A549 (cell line): ENCODE measurements at regions not wholly inside any gene's neighbourhood (a gene's known extent, or its start where the extent isn't known, plus 50 kb on each side); places are given as distances from the start of the nearest gene placed in this dataset.

Experiments
- ATAC-seq, 2 experiments: fragments of 200-7000 bp in 1 of 2; fragments of >200 bp in 1 of 2; cut with Nextera tagmentation in 1 of 2; cut with Tn5 transposase in 1 of 2; 3 replicates each; pipeline versions ENCODE4 v1.8.0 to v1.9.1; 2018 to 2020; ENCODE audit warnings: mild to moderate bottlenecking in 1 of 2, moderate library complexity in 1 of 2
- CTCF ChIA-PET: fragments of 300-600 bp; sonication (Branson Sonifier 250); formaldehyde crosslinking; extraction: SDS; loops from one replicate; lab custom pipeline; 2021; ENCODE audit warnings: antibody characterized with exemption, inconsistent platforms; lab: Yijun Ruan, JAX
- POLR2A ChIA-PET: fragments of 350-600 bp; formaldehyde crosslinking; extraction: SDS; loops from one replicate; lab custom pipeline; 2021; ENCODE audit warnings: antibody characterized with exemption, inconsistent platforms; lab: Yijun Ruan, JAX
- DNase-seq, 2 experiments: peaks; one replicate each; pipeline versions ENCODE4 v3.0.0 to v3.0.0-alpha.2; 2011 to 2016; ENCODE audit warnings: low read depth in 1 of 2, low spot score in 1 of 2
- FAIRE-seq: peaks from 2 replicates; lab custom pipeline; 2011; peaks lifted over from hg19 to GRCh38; lab: Jason Lieb, UNC
- H3K27ac ChIP-seq, 2 experiments: fragments of >200 bp; sonication (Bioruptor Twin); formaldehyde crosslinking; 3 replicates each; pipeline ENCODE4 v1.5.1; 2016 to 2017
- H3K4me1 ChIP-seq: fragments of >200 bp; sonication (Bioruptor Twin); formaldehyde crosslinking; 3 replicates; pipeline ENCODE4 v1.6.1; 2016
- H3K4me2 ChIP-seq: fragments of >200 bp; sonication (Bioruptor Twin); formaldehyde crosslinking; 3 replicates; pipeline ENCODE4 v1.6.1; 2016
- H3K4me3 ChIP-seq: fragments of >200 bp; sonication (Bioruptor Twin); formaldehyde crosslinking; 3 replicates; pipeline ENCODE4 v1.5.1; 2016
- H3K9me3 ChIP-seq: fragments of >200 bp; sonication (Bioruptor Twin); formaldehyde crosslinking; 3 replicates; pipeline ENCODE4 v1.6.1; 2016
- ATOH8 ChIP-seq: fragments of 250-450 bp; sonication (Bioruptor Pico); IDR thresholded peaks from 2 replicates; pipeline ENCODE4 v1.5.0; 2020; ENCODE audit warnings: low read depth, mild to moderate bottlenecking, moderate library complexity
- CBX2 ChIP-seq: fragments of 200-600 bp; sonication (generic); IDR thresholded peaks from 2 replicates; pipeline ENCODE4 v1.6.1; 2016; ENCODE audit warnings: low read depth, mild to moderate bottlenecking, borderline replicate concordance
- CHD2 ChIP-seq: fragments of 150-350 bp; IDR thresholded peaks from 2 replicates; pipeline ENCODE4 v1.6.1; 2014; ENCODE audit warnings: low read length; ENCODE audit not compliant: partially characterized antibody
- E2F6 ChIP-seq: IDR thresholded peaks from 2 replicates; pipeline ENCODE4 v1.6.1; 2012; ENCODE audit warnings: low read depth, borderline replicate concordance
- EHF ChIP-seq: fragments of 250-450 bp; sonication (Bioruptor Pico); IDR thresholded peaks from 2 replicates; pipeline ENCODE4 v1.5.0; 2020; ENCODE audit warnings: mild to moderate bottlenecking
- FOSB ChIP-seq: fragments of 250-450 bp; sonication (Bioruptor Pico); IDR thresholded peaks from 2 replicates; pipeline ENCODE4 v1.5.0; 2020; ENCODE audit warnings: mild to moderate bottlenecking, moderate library complexity
- FOSL2 ChIP-seq, 2 experiments: fragments of 450-650 bp in 1 of 2; fragments of >200 bp in 1 of 2; sonication (Bioruptor Twin) in 1 of 2; formaldehyde crosslinking; IDR thresholded peaks; 2 replicates each; pipeline versions ENCODE4 v1.5.0 to v1.6.1; 2016 to 2020; ENCODE audit warnings: mild to moderate bottlenecking in 1 of 2, moderate library complexity in 1 of 2
- HDAC2 ChIP-seq: fragments of 200-600 bp; sonication (generic); IDR thresholded peaks from 2 replicates; pipeline ENCODE4 v1.6.1; 2016
- HEYL ChIP-seq: fragments of 250-450 bp; sonication (Bioruptor Pico); IDR thresholded peaks from 2 replicates; pipeline ENCODE4 v1.8.0; 2021; ENCODE audit warnings: mild to moderate bottlenecking, moderate library complexity
- HMGXB4 ChIP-seq: fragments of 250-450 bp; sonication (Bioruptor Pico); IDR thresholded peaks from 2 replicates; pipeline ENCODE4 v1.5.0; 2021; ENCODE audit warnings: mild to moderate bottlenecking, moderate library complexity, borderline replicate concordance
- HOXA7 ChIP-seq: fragments of 250-450 bp; sonication (Bioruptor Pico); IDR thresholded peaks from 2 replicates; pipeline ENCODE4 v1.5.0; 2020; ENCODE audit warnings: mild to moderate bottlenecking, moderate library complexity
- KDM1A ChIP-seq: fragments of 200-600 bp; sonication (generic); IDR thresholded peaks from 2 replicates; pipeline ENCODE4 v1.6.1; 2016; ENCODE audit warnings: low read depth, mild to moderate bottlenecking
- MAZ ChIP-seq: fragments of 150-350 bp; IDR thresholded peaks from 2 replicates; pipeline ENCODE4 v1.6.1; 2014; ENCODE audit warnings: antibody characterized with exemption, low read depth, low read length, borderline replicate concordance
- MYC ChIP-seq: IDR thresholded peaks from 2 replicates; pipeline ENCODE4 v1.6.1; 2012; ENCODE audit warnings: mild to moderate bottlenecking, inconsistent platforms, low read length, improper control_type of control experiment, borderline replicate concordance
- NFE2L2 ChIP-seq: fragments of 150-350 bp; conservative IDR thresholded peaks from 2 replicates; pipeline ENCODE4 v1.6.1; 2014; ENCODE audit warnings: low read length
- POLR2A ChIP-seq: IDR thresholded peaks from 2 replicates; pipeline ENCODE4 v1.6.1; 2012; ENCODE audit warnings: mild to moderate bottlenecking, low read length
- RAD21 ChIP-seq, 2 experiments: fragments of >200 bp in 1 of 2; sonication (Bioruptor Twin) in 1 of 2; formaldehyde crosslinking in 1 of 2; IDR thresholded peaks in 1 of 2; conservative IDR thresholded peaks in 1 of 2; 2 replicates in 1 of 2; 3 replicates in 1 of 2; pipeline ENCODE4 v1.6.1; 2012 to 2018; ENCODE audit warnings: inconsistent platforms in 1 of 2
- RARB ChIP-seq: fragments of 250-450 bp; sonication (Bioruptor Pico); IDR thresholded peaks from 2 replicates; pipeline ENCODE4 v1.8.0; 2021; ENCODE audit warnings: mild to moderate bottlenecking, moderate library complexity
- RCOR1 ChIP-seq: fragments of 150-350 bp; IDR thresholded peaks from 2 replicates; pipeline ENCODE4 v1.6.1; 2014; ENCODE audit warnings: antibody characterized with exemption, low read length, low read depth
- RFX5 ChIP-seq: fragments of 450-650 bp; IDR thresholded peaks from 2 replicates; pipeline ENCODE4 v1.7.1; 2014; ENCODE audit warnings: antibody characterized with exemption, mild to moderate bottlenecking, moderate library complexity
- SREBF2 ChIP-seq: fragments of 450-650 bp; IDR thresholded peaks from 2 replicates; pipeline ENCODE4 v1.6.1; 2014; ENCODE audit warnings: mild to moderate bottlenecking, moderate library complexity
- ZNF302 ChIP-seq: fragments of 250-450 bp; sonication (Bioruptor Pico); IDR thresholded peaks from 2 replicates; pipeline ENCODE4 v1.9.0; 2021; ENCODE audit warnings: inconsistent platforms, mild to moderate bottlenecking, moderate library complexity
- ZSCAN20 ChIP-seq: fragments of 250-450 bp; sonication (Bioruptor Pico); IDR thresholded peaks from 2 replicates; pipeline ENCODE4 v1.8.0; 2022; ENCODE audit warnings: mild to moderate bottlenecking, moderate library complexity
- WGBS: methylation state at CpG from one replicate; pipeline ENCODE4 v1.1.6; 2017; ENCODE audit errors: missing lambda C conversion rate; 5-methylcytosine and 5-hydroxymethylcytosine counted together
- TF ChIP-seq, protein P1 (sequence below): fragments of 150-350 bp; IDR thresholded peaks from 2 replicates; pipeline ENCODE4 v1.6.1; 2014; ENCODE audit warnings: low read depth, mild to moderate bottlenecking, low read length

- H3K9me3 ChIP-seq = no peaks in the 10 kb centered on the region
- no peak for DNase-seq
- no peak overlapping the region for H3K27ac ChIP-seq
- TF ChIP-seq SREBF2 (no peak), ZNF302 (CRISPR knock-in tag) (no peak), FOSL2 (IDR thresholded peaks at IDR 0.05) (no peak), FOSL2 (CRISPR knock-in tag; IDR thresholded peaks at IDR 0.05) (no peak), E2F6 (no peak), MAZ (no peak), POLR2A (no peak), RFX5 (no peak)
- TF ChIP-seq, protein P1, sequence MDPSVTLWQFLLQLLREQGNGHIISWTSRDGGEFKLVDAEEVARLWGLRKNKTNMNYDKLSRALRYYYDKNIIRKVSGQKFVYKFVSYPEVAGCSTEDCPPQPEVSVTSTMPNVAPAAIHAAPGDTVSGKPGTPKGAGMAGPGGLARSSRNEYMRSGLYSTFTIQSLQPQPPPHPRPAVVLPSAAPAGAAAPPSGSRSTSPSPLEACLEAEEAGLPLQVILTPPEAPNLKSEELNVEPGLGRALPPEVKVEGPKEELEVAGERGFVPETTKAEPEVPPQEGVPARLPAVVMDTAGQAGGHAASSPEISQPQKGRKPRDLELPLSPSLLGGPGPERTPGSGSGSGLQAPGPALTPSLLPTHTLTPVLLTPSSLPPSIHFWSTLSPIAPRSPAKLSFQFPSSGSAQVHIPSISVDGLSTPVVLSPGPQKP = no peak
- no peak for FAIRE-seq
- no peak overlapping the region for H3K4me3 ChIP-seq
- no peak overlapping the region for H3K4me2 ChIP-seq
- H3K4me1 ChIP-seq = no peaks in the 10 kb centered on the region
- ChIA-PET POLR2A (no interaction called here), CTCF (no interaction called here)
- ATAC-seq = no peak
These were observed 296.2 kb upstream of the RGS6 start for GRCh38 chr14:71636076-71636475.

- TF ChIP-seq NFE2L2 (no peak), E2F6 (no peak), RCOR1 (no peak), HEYL (no peak)
- Histone ChIP-seq H3K4me3 (no peak overlapping the region), H3K9me3 (no peaks in the 10 kb centered on the region), H3K4me1 (no peaks in the 10 kb centered on the region), H3K4me2 (no peak overlapping the region), H3K27ac (no peak overlapping the region)
- no peak for FAIRE-seq
- no peak for DNase-seq
- 74% methylated on average over 14 of the region's 14 CpGs for WGBS
- no peak for ATAC-seq
- POLR2A ChIA-PET = no interaction called here
- CTCF ChIA-PET = no interaction called here
These were observed 295.3 kb upstream of the RGS6 start for GRCh38 chr14:71636820-71637471.

GRCh38 chr14:71638523-71639196 lies 293.6 kb upstream of the RGS6 start:
- no peak for TF ChIP-seq MYC
- TF ChIP-seq EHF (CRISPR knock-in tag) = no peak
- TF ChIP-seq FOSB (CRISPR knock-in tag) = no peak
- TF ChIP-seq POLR2A = no peak
- TF ChIP-seq HOXA7 (CRISPR knock-in tag) = no peak
- no peak for TF ChIP-seq CHD2
- no peak for TF ChIP-seq RARB (CRISPR knock-in tag)
- TF ChIP-seq, protein P1 = no peak
- TF ChIP-seq CBX2 = no peak
- TF ChIP-seq MAZ = no peak
- no peak for TF ChIP-seq ZSCAN20
- TF ChIP-seq ATOH8 (CRISPR knock-in tag) = no peak
- TF ChIP-seq RAD21 (conservative IDR thresholded peaks at IDR 0.05 in 1 of 2, IDR thresholded peaks at IDR 0.05 in 1 of 2) = no peak
- TF ChIP-seq KDM1A = no peak
- no peak for TF ChIP-seq HMGXB4 (CRISPR knock-in tag)
- TF ChIP-seq HDAC2 = no peak
- TF ChIP-seq, all 56 proteins: peak for 0
- no peak for ATAC-seq
- POLR2A ChIA-PET = no interaction called here
- 35% methylated on average over 3 of the region's 3 CpGs for WGBS
- no peak overlapping the region for H3K4me3 ChIP-seq
- H3K27ac ChIP-seq = no peak overlapping the region
- CTCF ChIA-PET = no interaction called here
- no peak overlapping the region for H3K4me2 ChIP-seq
- H3K9me3 ChIP-seq = no peaks in the 10 kb centered on the region
- no peak for FAIRE-seq
- no peaks in the 10 kb centered on the region for H3K4me1 ChIP-seq
- no peak for DNase-seq
